H9 (cell line): ENCODE measurements at regions not wholly inside any gene's neighbourhood (a gene's known extent, or its start where the extent isn't known, plus 50 kb on each side); places are given as distances from the start of the nearest gene placed in this dataset.

Experiments
- DNase-seq: peaks from one replicate; pipeline ENCODE4 v3.0.0-alpha.2; 2017
- H2AFZ ChIP-seq: one replicate; pipeline ENCODE4 v1.6.1; 2013; ENCODE audit warnings: mild to moderate bottlenecking, low read length, control low read depth, moderate library complexity
- H2AK5ac ChIP-seq: 2 replicates; pipeline ENCODE4 v1.6.1; 2013; ENCODE audit warnings: low read length, control low read depth, mixed read lengths; ENCODE audit not compliant: insufficient read length
- H2BK120ac ChIP-seq: one replicate; pipeline ENCODE4 v1.6.1; 2013; ENCODE audit warnings: low read depth, mild to moderate bottlenecking, low read length, control low read depth, inconsistent platforms; ENCODE audit not compliant: poor library complexity, severe bottlenecking
- H2BK12ac ChIP-seq: 2 replicates; pipeline ENCODE4 v1.6.1; 2013; ENCODE audit warnings: low read length, control low read depth, mixed read lengths, low read depth; ENCODE audit not compliant: insufficient read length
- H2BK15ac ChIP-seq: 2 replicates; pipeline ENCODE4 v1.6.1; 2013; ENCODE audit warnings: low read depth, low read length, control low read depth
- H2BK20ac ChIP-seq: one replicate; pipeline ENCODE4 v1.6.1; 2013; ENCODE audit warnings: low read depth, mild to moderate bottlenecking, low read length, control low read depth, inconsistent platforms; ENCODE audit not compliant: poor library complexity, severe bottlenecking
- H2BK5ac ChIP-seq: 2 replicates; pipeline ENCODE4 v1.6.1; 2013; ENCODE audit warnings: low read length, control low read depth, mixed read lengths; ENCODE audit not compliant: insufficient read length
- H3K14ac ChIP-seq: 2 replicates; pipeline ENCODE4 v1.6.1; 2013; ENCODE audit warnings: low read length, control low read depth; ENCODE audit not compliant: insufficient read depth
- H3K18ac ChIP-seq: 2 replicates; pipeline ENCODE4 v1.6.1; 2013; ENCODE audit warnings: low read depth, mild to moderate bottlenecking, mixed read lengths, low read length, control low read depth; ENCODE audit not compliant: insufficient read length
- H3K23ac ChIP-seq: 2 replicates; pipeline ENCODE4 v1.6.1; 2013; ENCODE audit warnings: low read length, control low read depth, mixed read lengths, low read depth; ENCODE audit not compliant: insufficient read length
- H3K23me2 ChIP-seq: 2 replicates; pipeline ENCODE4 v1.6.1; 2013; ENCODE audit warnings: low read depth, mild to moderate bottlenecking, mixed read lengths, low read length, control low read depth; ENCODE audit not compliant: insufficient read length, poor library complexity, severe bottlenecking
- H3K27ac ChIP-seq: 2 replicates; pipeline ENCODE4 v1.5.1; 2013; ENCODE audit warnings: low read length, control low read depth, mixed read lengths, low read depth; ENCODE audit not compliant: insufficient read length
- H3K27me3 ChIP-seq: 2 replicates; pipeline ENCODE4 v1.6.1; 2013; ENCODE audit warnings: low read length, control low read depth, inconsistent platforms; ENCODE audit not compliant: insufficient read depth
- H3K4ac ChIP-seq: 2 replicates; pipeline ENCODE4 v1.6.1; 2013; ENCODE audit warnings: low read depth, mild to moderate bottlenecking, control low read depth, inconsistent platforms, low read length, moderate library complexity
- H3K4me1 ChIP-seq: 2 replicates; pipeline ENCODE4 v1.6.1; 2013; ENCODE audit warnings: low read length, control low read depth, inconsistent platforms; ENCODE audit not compliant: insufficient read depth
- H3K4me2 ChIP-seq: 2 replicates; pipeline ENCODE4 v1.6.1; 2013; ENCODE audit warnings: low read length, control low read depth, mixed read lengths; ENCODE audit not compliant: insufficient read length, insufficient read depth
- H3K56ac ChIP-seq: 2 replicates; pipeline ENCODE4 v1.6.1; 2013; ENCODE audit warnings: low read depth, mild to moderate bottlenecking, mixed read lengths, low read length, control low read depth; ENCODE audit not compliant: insufficient read length
- H3K79me1 ChIP-seq: 2 replicates; pipeline ENCODE4 v1.6.1; 2013; ENCODE audit warnings: low read depth, mild to moderate bottlenecking, moderate library complexity, low read length, control low read depth, inconsistent platforms; ENCODE audit not compliant: insufficient read depth, poor library complexity, severe bottlenecking
- H3K79me2 ChIP-seq: 2 replicates; pipeline ENCODE4 v1.6.1; 2013; ENCODE audit warnings: low read length, control low read depth, inconsistent platforms; ENCODE audit not compliant: insufficient read depth
- H3K9ac ChIP-seq: 2 replicates; pipeline ENCODE4 v1.6.1; 2013; ENCODE audit warnings: low read length, control low read depth, mixed read lengths; ENCODE audit not compliant: insufficient read length; ENCODE audit errors: extremely low read depth
- H3K9me3 ChIP-seq: one replicate; pipeline ENCODE4 v1.6.1; 2013; ENCODE audit warnings: low read depth, low read length, inconsistent platforms; ENCODE audit not compliant: control insufficient read depth
- H3T11ph ChIP-seq: one replicate; pipeline ENCODE4 v1.6.1; 2013; ENCODE audit warnings: mild to moderate bottlenecking, low read length, control low read depth, inconsistent platforms
- H4K20me1 ChIP-seq: one replicate; pipeline ENCODE4 v1.6.1; 2013; ENCODE audit not compliant: control insufficient read depth, insufficient read length, insufficient read depth
- H4K5ac ChIP-seq: 2 replicates; pipeline ENCODE4 v1.6.1; 2013; ENCODE audit warnings: low read depth, mild to moderate bottlenecking, mixed read lengths, low read length, control low read depth; ENCODE audit not compliant: insufficient read length
- H4K8ac ChIP-seq: replicated peaks from 2 replicates; pipeline ENCODE4 v1.6.1; 2013; ENCODE audit warnings: low read length, control low read depth, mixed read lengths, low read depth; ENCODE audit not compliant: insufficient read length
- H4K91ac ChIP-seq: 2 replicates; pipeline ENCODE4 v1.6.1; 2013; ENCODE audit warnings: low read depth, mild to moderate bottlenecking, moderate library complexity, mixed read lengths, low read length, control low read depth; ENCODE audit not compliant: insufficient read length
- H3K27ac Mint-ChIP-seq, 3 experiments: 2 replicates in 2 of 3; 3 replicates in 1 of 3; pipeline ENCODE4 v1.8.0; 2020 to 2021; ENCODE audit warnings: mixed read lengths in 3 of 3, mild to moderate bottlenecking in 1 of 3, moderate library complexity in 1 of 3
- H3K27me3 Mint-ChIP-seq: 2 replicates; pipeline ENCODE4 v1.8.0; 2021; ENCODE audit warnings: low read depth, mild to moderate bottlenecking, moderate library complexity, mixed read lengths
- H3K36me3 Mint-ChIP-seq, 3 experiments: 2 replicates in 2 of 3; 3 replicates in 1 of 3; pipeline ENCODE4 v1.8.0; 2020 to 2021; ENCODE audit warnings: low read depth in 3 of 3, mixed read lengths in 3 of 3; ENCODE audit not compliant: insufficient read depth in 1 of 3
- H3K4me1 Mint-ChIP-seq, 2 experiments: 2 replicates each; pipeline ENCODE4 v1.8.0; 2020; ENCODE audit warnings: mixed read lengths in 2 of 2
- H3K4me3 Mint-ChIP-seq, 2 experiments: 2 replicates in 1 of 2; 3 replicates in 1 of 2; pipeline ENCODE4 v1.8.0; 2020 to 2021; ENCODE audit warnings: mild to moderate bottlenecking in 2 of 2, mixed read lengths in 2 of 2, moderate library complexity in 1 of 2
- H3K9me3 Mint-ChIP-seq, 2 experiments: 2 replicates in 1 of 2; 3 replicates in 1 of 2; pipeline ENCODE4 v1.8.0; 2020; ENCODE audit warnings: mild to moderate bottlenecking in 2 of 2, mixed read lengths in 2 of 2, moderate library complexity in 1 of 2
- WGBS: extraction: QIAGEN DNeasy Blood & Tissue Kit; methylation state at CpG from one replicate; pipeline ENCODE4 v1.1.7; 2013; ENCODE audit warnings: missing lambda C conversion rate, low lambda C conversion rate, mixed read lengths; ENCODE audit not compliant: insufficient read length; ENCODE audit errors: extremely low coverage; 5-methylcytosine and 5-hydroxymethylcytosine counted together
- TF ChIP-seq, protein P1 (sequence below): fragments of 200-600 bp; sonication (generic); conservative IDR thresholded peaks from 3 replicates; pipeline ENCODE4 v1.8.0; 2021; ENCODE audit warnings: antibody characterized with exemption, mild to moderate bottlenecking

DNA sequence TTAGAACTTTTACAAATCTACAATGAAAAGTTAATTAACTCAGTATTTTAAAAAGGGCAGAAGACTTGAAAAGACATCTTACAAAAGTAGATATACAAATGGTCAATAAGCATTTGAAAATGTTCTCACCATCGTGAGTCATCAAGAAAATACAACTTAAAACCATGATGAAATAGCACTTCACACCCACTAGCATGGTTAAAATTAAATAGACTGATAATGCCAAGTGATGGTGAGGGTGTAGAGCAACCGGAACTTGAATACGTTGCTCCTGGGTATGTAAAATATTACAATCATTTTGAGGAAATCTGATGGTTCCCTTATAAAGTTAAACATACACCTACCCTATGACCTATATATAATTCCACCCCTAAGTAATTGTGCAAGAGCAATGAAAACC, 319.8 kb upstream of the UMPS start:
- no peak overlapping the region for H2BK15ac ChIP-seq
- H3K56ac ChIP-seq = no peak overlapping the region
- TF ChIP-seq, protein P1, sequence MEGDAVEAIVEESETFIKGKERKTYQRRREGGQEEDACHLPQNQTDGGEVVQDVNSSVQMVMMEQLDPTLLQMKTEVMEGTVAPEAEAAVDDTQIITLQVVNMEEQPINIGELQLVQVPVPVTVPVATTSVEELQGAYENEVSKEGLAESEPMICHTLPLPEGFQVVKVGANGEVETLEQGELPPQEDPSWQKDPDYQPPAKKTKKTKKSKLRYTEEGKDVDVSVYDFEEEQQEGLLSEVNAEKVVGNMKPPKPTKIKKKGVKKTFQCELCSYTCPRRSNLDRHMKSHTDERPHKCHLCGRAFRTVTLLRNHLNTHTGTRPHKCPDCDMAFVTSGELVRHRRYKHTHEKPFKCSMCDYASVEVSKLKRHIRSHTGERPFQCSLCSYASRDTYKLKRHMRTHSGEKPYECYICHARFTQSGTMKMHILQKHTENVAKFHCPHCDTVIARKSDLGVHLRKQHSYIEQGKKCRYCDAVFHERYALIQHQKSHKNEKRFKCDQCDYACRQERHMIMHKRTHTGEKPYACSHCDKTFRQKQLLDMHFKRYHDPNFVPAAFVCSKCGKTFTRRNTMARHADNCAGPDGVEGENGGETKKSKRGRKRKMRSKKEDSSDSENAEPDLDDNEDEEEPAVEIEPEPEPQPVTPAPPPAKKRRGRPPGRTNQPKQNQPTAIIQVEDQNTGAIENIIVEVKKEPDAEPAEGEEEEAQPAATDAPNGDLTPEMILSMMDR = no peak

More for the DNA sequence above, 319.8 kb upstream of the UMPS start:
- H3K9me3 ChIP-seq = no peaks in the 10 kb centered on the region
- H4K20me1 ChIP-seq = no peaks in the 10 kb centered on the region
- no peaks in the 10 kb centered on the region for H3K4me1 ChIP-seq
- no peak overlapping the region for H4K91ac ChIP-seq
- H3K18ac ChIP-seq = no peak overlapping the region
- H3K4ac ChIP-seq = no peak overlapping the region
- no peak overlapping the region for H3K9ac ChIP-seq
- H3K79me1 ChIP-seq = no peaks in the 10 kb centered on the region
- H2BK120ac ChIP-seq = no peak overlapping the region
- H3K36me3 Mint-ChIP-seq = no peaks in the 10 kb centered on the region
- H3K23ac ChIP-seq = no peak overlapping the region
- no CpG with 5 or more reads among the region's 3 CpGs for WGBS
- no peaks in the 10 kb centered on the region for H3K9me3 Mint-ChIP-seq
- H4K5ac ChIP-seq = no peak overlapping the region
- peaks cover 6% of the 10 kb centered on the region in 2 experiments for H3K4me1 Mint-ChIP-seq
- H3K27ac Mint-ChIP-seq = no peak overlapping the region
- no peaks in the 10 kb centered on the region for H3K27me3 ChIP-seq
- H3K79me2 ChIP-seq = no peaks in the 10 kb centered on the region
- H2BK5ac ChIP-seq = no peak overlapping the region
- H3K14ac ChIP-seq = no peak overlapping the region
- no peak overlapping the region for H4K8ac ChIP-seq
- no peak overlapping the region for H3K4me3 Mint-ChIP-seq
- no peak for DNase-seq
- H3K4me2 ChIP-seq = no peak overlapping the region
- H2AFZ ChIP-seq = no peak overlapping the region
- no peak overlapping the region for H2AK5ac ChIP-seq
- H2BK12ac ChIP-seq = no peak overlapping the region
- H3K27me3 Mint-ChIP-seq = no peaks in the 10 kb centered on the region
- H3K23me2 ChIP-seq = no peaks in the 10 kb centered on the region
- H3T11ph ChIP-seq = no peak overlapping the region
- no peak overlapping the region for H2BK20ac ChIP-seq
- no peak overlapping the region for H3K27ac ChIP-seq
